ENCODE measurements at regions not wholly inside any gene's neighbourhood (a gene's known extent, or its start where the extent isn't known, plus 50 kb on each side); places are given as distances from the start of the nearest gene placed in this dataset.

DNA sequence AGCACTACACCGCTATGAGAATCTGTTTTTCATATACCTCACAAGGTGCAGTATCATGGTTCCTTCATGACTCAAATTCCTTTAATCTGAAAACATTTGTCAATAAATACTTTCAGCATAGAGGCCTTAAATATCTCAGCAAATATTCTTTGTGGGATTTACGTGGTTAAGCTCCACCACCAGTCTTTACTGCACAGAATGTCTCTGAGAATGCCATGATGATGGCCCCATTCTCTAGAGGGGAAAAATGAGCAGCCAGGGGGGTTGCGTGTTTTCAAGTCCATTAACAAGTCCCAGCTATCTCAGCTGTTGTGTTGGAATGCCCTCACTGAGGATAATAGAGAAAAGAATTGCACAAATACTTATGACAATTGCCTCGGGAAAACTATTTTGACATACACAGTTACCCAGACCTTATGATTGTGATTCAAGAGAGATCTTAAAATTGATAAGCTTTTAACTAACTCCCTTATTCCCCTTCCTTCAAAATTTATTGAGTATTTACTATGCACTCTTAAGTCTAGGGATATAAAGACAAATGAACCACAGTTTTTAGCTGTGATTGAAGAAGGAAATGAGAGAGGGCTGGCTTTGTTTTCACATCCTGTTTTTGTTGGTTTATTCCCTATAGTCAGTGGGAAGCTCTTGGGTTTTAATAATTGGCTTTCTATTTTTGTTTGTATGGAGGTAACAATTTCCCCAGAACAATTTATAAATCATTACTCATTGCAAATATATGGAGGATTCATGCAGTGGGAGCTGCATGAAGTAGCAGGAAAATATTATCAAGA lies 176.5 kb upstream of the VWC2 start:
- TF ChIP-seq, protein P1, sequence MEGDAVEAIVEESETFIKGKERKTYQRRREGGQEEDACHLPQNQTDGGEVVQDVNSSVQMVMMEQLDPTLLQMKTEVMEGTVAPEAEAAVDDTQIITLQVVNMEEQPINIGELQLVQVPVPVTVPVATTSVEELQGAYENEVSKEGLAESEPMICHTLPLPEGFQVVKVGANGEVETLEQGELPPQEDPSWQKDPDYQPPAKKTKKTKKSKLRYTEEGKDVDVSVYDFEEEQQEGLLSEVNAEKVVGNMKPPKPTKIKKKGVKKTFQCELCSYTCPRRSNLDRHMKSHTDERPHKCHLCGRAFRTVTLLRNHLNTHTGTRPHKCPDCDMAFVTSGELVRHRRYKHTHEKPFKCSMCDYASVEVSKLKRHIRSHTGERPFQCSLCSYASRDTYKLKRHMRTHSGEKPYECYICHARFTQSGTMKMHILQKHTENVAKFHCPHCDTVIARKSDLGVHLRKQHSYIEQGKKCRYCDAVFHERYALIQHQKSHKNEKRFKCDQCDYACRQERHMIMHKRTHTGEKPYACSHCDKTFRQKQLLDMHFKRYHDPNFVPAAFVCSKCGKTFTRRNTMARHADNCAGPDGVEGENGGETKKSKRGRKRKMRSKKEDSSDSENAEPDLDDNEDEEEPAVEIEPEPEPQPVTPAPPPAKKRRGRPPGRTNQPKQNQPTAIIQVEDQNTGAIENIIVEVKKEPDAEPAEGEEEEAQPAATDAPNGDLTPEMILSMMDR (IDR thresholded peaks at IDR 0.05) = no peak
- TF ChIP-seq ZFX (IDR thresholded peaks at IDR 0.05; ENCODE audit: borderline replicate concordance) = no peak

Measured in 22Rv1 (cell line).